HCT116 (cell line): ENCODE measurements at regions not wholly inside any gene's neighbourhood (a gene's known extent, or its start where the extent isn't known, plus 50 kb on each side); places are given as distances from the start of the nearest gene placed in this dataset.

Experiments used
- ATAC-seq: fragments of 200-7000 bp; cut with Tn5 transposase; 2 replicates; pipeline ENCODE4 v1.9.1; 2020; ENCODE audit warnings: mild to moderate bottlenecking, moderate library complexity
- BruUV-seq: library from RNA; stranded (reverse); fragments of 400-500 nt; replicated peaks from 2 replicates; lab custom pipeline; 2021; lab: Mats Ljungman, UMichigan
- CTCF ChIA-PET: fragments of 300-600 bp; sonication (Branson Sonifier 250); formaldehyde crosslinking; loops from one replicate; lab custom pipeline; 2021; ENCODE audit warnings: antibody characterized with exemption; lab: Charles Lee
- POLR2A ChIA-PET: fragments of 300-600, 350-600 bp; sonication (Branson Sonifier 250); formaldehyde crosslinking; loops from one replicate; lab custom pipeline; 2021; ENCODE audit warnings: antibody characterized with exemption; lab: Charles Lee
- RAD21 ChIA-PET, 2 experiments: fragments of 300-600 bp; sonication (Branson Sonifier 250); formaldehyde crosslinking; loops; one replicate each; lab custom pipeline; 2023; ENCODE audit warnings: low total read pairs in 2 of 2; ENCODE audit not compliant: uncharacterized antibody in 2 of 2, unreplicated experiment in 2 of 2, low non-redundant PET in 1 of 2; lab: Charles Lee
- DNase-seq: peaks from one replicate; pipeline ENCODE4 v3.0.0-alpha.2; 2010; ENCODE audit warnings: low read depth, low spot score
- H2AFZ ChIP-seq: fragments of 200-600 bp; shearing (Covaris generic), sonication (generic); 2 replicates; pipeline ENCODE4 v1.6.1; 2017; ENCODE audit warnings: low read depth, mixed run types, mixed read lengths, antibody characterized with exemption, low read length; ENCODE audit not compliant: poor library complexity, severe bottlenecking
- H3K27ac ChIP-seq: 2 replicates; pipeline ENCODE4 v1.5.1; 2012; ENCODE audit warnings: low read depth, low read length
- H3K27me3 ChIP-seq: fragments of 200-600 bp; sonication (generic); 2 replicates; pipeline ENCODE4 v1.6.1; 2016; ENCODE audit warnings: mixed run types, low read length, mixed read lengths; ENCODE audit not compliant: insufficient read depth
- H3K36me3 ChIP-seq, 2 experiments: fragments of 200-500 bp in 1 of 2; fragments of 200-600 bp in 1 of 2; sonication (Bioruptor generic) in 1 of 2; sonication (generic) in 1 of 2; 2 replicates each; pipeline versions ENCODE4 v1.5.1 to v1.6.1; 2014 to 2016; ENCODE audit warnings: low read length in 2 of 2, inconsistent platforms in 1 of 2, mixed read lengths in 1 of 2, mixed run types in 1 of 2; ENCODE audit not compliant: insufficient read depth in 2 of 2, control insufficient read depth in 1 of 2
- H3K4me1 ChIP-seq, 2 experiments: fragments of 200-600 bp in 1 of 2; sonication (generic) in 1 of 2; 2 replicates each; pipeline versions ENCODE4 v1.5.1 to v1.6.1; 2012 to 2017; ENCODE audit warnings: low read length in 2 of 2, inconsistent platforms in 1 of 2, mild to moderate bottlenecking in 1 of 2, mixed read lengths in 1 of 2, mixed run types in 1 of 2, moderate library complexity in 1 of 2; ENCODE audit not compliant: insufficient read depth in 2 of 2, control insufficient read depth in 1 of 2
- H3K4me2 ChIP-seq: fragments of 200-600 bp; sonication (generic); 2 replicates; pipeline ENCODE4 v1.6.1; 2017; ENCODE audit warnings: mixed run types, low read length, mixed read lengths
- H3K4me3 ChIP-seq, 2 experiments: fragments of 200-600 bp in 1 of 2; sonication (generic) in 1 of 2; replicated peaks in 1 of 2; 2 replicates each; pipeline ENCODE4 v1.5.1; 2011 to 2016; ENCODE audit warnings: low read length in 2 of 2, control low read depth in 1 of 2, low read depth in 1 of 2, mild to moderate bottlenecking in 1 of 2, mixed read lengths in 1 of 2, mixed run types in 1 of 2
- H3K79me2 ChIP-seq: fragments of 200-600 bp; sonication (generic); 2 replicates; pipeline ENCODE4 v1.6.1; 2017; ENCODE audit warnings: mild to moderate bottlenecking, mixed run types, low read length, moderate library complexity, mixed read lengths; ENCODE audit not compliant: insufficient read depth
- H3K9ac ChIP-seq: fragments of 200-600 bp; sonication (generic); 2 replicates; pipeline ENCODE4 v1.6.1; 2016; ENCODE audit warnings: low read length, mixed read lengths
- H3K9me2 ChIP-seq: fragments of 200-600 bp; sonication (generic), shearing (Covaris generic); 2 replicates; pipeline ENCODE4 v1.6.1; 2017; ENCODE audit warnings: mixed run types, mild to moderate bottlenecking, moderate library complexity; ENCODE audit not compliant: insufficient read depth
- H3K9me3 ChIP-seq, 2 experiments: fragments of 200-500 bp in 1 of 2; fragments of 200-600 bp in 1 of 2; sonication (Bioruptor generic) in 1 of 2; sonication (generic) in 1 of 2; 2 replicates each; pipeline ENCODE4 v1.6.1; 2014 to 2017; ENCODE audit warnings: low read length in 2 of 2, mixed read lengths in 2 of 2, inconsistent platforms in 1 of 2, low read depth in 1 of 2, mild to moderate bottlenecking in 1 of 2, mixed run types in 1 of 2, moderate library complexity in 1 of 2; ENCODE audit not compliant: control insufficient read depth in 1 of 2, insufficient read depth in 1 of 2
- H4K20me1 ChIP-seq: fragments of 200-600 bp; sonication (generic), shearing (Covaris generic); 2 replicates; pipeline ENCODE4 v1.6.1; 2017; ENCODE audit warnings: mixed run types, mild to moderate bottlenecking, moderate library complexity; ENCODE audit not compliant: insufficient read depth
- EGR1 ChIP-seq: IDR thresholded peaks from 2 replicates; pipeline ENCODE4 v1.6.1; 2012; ENCODE audit warnings: low read depth
- EZH2phosphoT487 ChIP-seq: fragments of 200-600 bp; IDR thresholded peaks from 2 replicates; pipeline ENCODE4 v1.6.1; 2018; ENCODE audit warnings: antibody characterized with exemption, borderline replicate concordance
- POLR2A ChIP-seq: IDR thresholded peaks from 2 replicates; pipeline ENCODE4 v1.7.0; 2011; ENCODE audit warnings: borderline replicate concordance; ENCODE audit not compliant: insufficient read depth, insufficient read length; ENCODE audit errors: extremely low read depth
- RAD21 ChIP-seq: IDR thresholded peaks from 2 replicates; pipeline ENCODE4 v1.6.1; 2012; ENCODE audit warnings: low read depth, mild to moderate bottlenecking
- REST ChIP-seq: IDR thresholded peaks from 2 replicates; pipeline ENCODE4 v1.6.1; 2012; ENCODE audit warnings: low read depth
- SP1 ChIP-seq: IDR thresholded peaks from 2 replicates; pipeline ENCODE4 v1.6.1; 2012; ENCODE audit warnings: low read depth
- ZBTB33 ChIP-seq: IDR thresholded peaks from 2 replicates; pipeline ENCODE4 v1.6.1; 2011; ENCODE audit warnings: mild to moderate bottlenecking, low read length, moderate library complexity; ENCODE audit not compliant: insufficient replicate concordance; ENCODE audit errors: extremely low read depth
- ZFX ChIP-seq: fragments of 450-650 bp; IDR thresholded peaks from 2 replicates; pipeline ENCODE4 v1.6.1; 2017
- intact Hi-C: fragments of 100-400 bp; cut with micrococcal nuclease; formaldehyde crosslinking; loops from 2 replicates; pipeline ENCODE4 v1.10.0; 2022

GRCh38 chr18:77397056-77397455, 147.4 kb downstream of the GALR1 start:
- RAD21 ChIA-PET = no interaction called here
- H2AFZ ChIP-seq = no peak overlapping the region
- no peaks in the 10 kb centered on the region for H3K36me3 ChIP-seq
- no peaks in the 10 kb centered on the region for H3K9me2 ChIP-seq
- no peak overlapping the region for H3K9ac ChIP-seq
- H4K20me1 ChIP-seq = no peaks in the 10 kb centered on the region
- H3K4me3 ChIP-seq = no peak overlapping the region
- POLR2A ChIA-PET = no interaction called here
- no peaks in the 10 kb centered on the region for H3K9me3 ChIP-seq
- no peaks in the 10 kb centered on the region for H3K27me3 ChIP-seq
- ATAC-seq (no peak), DNase-seq (no peak)
- H3K27ac ChIP-seq = no peak overlapping the region
- H3K79me2 ChIP-seq = no peaks in the 10 kb centered on the region
- no peak for TF ChIP-seq ZBTB33
- H3K4me2 ChIP-seq = no peak overlapping the region
- no peaks in the 10 kb centered on the region for H3K4me1 ChIP-seq
- intact Hi-C loops = no loop called here
- CTCF ChIA-PET = no interaction called here
- BruUV-seq = no TSS peak

- no peak for DNase-seq
- BruUV-seq = no TSS peak
- ChIA-PET RAD21 (no interaction called here), CTCF (no interaction called here), POLR2A (no interaction called here)
- Histone ChIP-seq H3K9me3 (no peaks in the 10 kb centered on the region), H3K4me3 (no peak overlapping the region), H3K79me2 (no peaks in the 10 kb centered on the region), H3K27ac (no peak overlapping the region), H4K20me1 (no peaks in the 10 kb centered on the region), H3K4me1 (no peaks in the 10 kb centered on the region), H2AFZ (no peak overlapping the region), H3K36me3 (no peaks in the 10 kb centered on the region), H3K4me2 (no peak overlapping the region), H3K9ac (no peak overlapping the region), H3K9me2 (no peaks in the 10 kb centered on the region), H3K27me3 (no peaks in the 10 kb centered on the region)
- intact Hi-C loops = no loop called here
- TF ChIP-seq SP1 (no peak), EZH2phosphoT487 (no peak), POLR2A (no peak), RAD21 (no peak), EGR1 (no peak), REST (no peak), ZFX (no peak)
- ATAC-seq = no peak
Measured at GRCh38 chr18:77397617-77398016, 148.0 kb downstream of the GALR1 start.
